HS-5 (cell line): ENCODE measurements at regions not wholly inside any gene's neighbourhood (a gene's known extent, or its start where the extent isn't known, plus 50 kb on each side); places are given as distances from the start of the nearest gene placed in this dataset.

Experiments used
- DNase-seq: peaks from one replicate; pipeline ENCODE4 v3.0.0-alpha.2; 2012; ENCODE audit warnings: low read depth

- DNase-seq = no peak
Observed at GRCh38 chr1:195394567-195394966, 1213.7 kb downstream of the KCNT2 start.

DNA sequence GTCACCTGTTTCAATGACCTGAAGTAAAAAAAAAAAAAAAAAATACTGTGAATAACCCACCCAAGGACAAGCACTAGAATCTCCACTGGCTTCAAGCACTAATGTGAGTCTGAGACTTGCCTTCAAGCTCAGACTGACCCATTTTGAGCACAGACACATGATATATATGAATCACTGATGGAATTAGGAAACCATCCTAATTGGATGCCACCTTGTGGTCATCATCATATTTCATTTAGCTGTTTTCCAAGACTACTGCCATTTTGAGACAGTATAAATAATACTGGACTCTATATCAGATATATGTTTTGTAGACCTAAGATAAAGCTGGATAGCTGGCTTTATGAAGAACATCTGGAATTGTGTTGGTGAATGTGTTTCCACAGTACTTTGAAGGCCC, 1232.0 kb downstream of the KCNT2 start:
- DNase-seq = peak; percentile 8

DNA sequence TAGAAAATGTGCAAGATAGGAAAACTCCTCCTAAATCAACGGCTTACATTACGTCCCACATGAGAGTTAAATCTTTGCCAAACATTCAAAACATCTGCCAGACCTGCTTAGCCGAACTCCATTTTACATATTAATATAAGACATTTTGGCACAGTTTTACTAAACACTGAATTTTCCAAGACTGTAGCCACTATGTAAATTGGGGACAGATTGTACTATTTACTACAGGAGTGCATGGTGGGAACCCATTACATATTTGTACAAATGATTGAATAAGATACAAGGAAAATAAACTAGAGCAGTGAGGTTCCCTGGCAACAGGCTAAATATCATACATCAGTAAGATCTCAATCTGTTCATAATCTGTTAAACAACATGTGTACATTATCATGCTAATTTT, 1234.4 kb downstream of the KCNT2 start:
- DNase-seq = no peak

DNA sequence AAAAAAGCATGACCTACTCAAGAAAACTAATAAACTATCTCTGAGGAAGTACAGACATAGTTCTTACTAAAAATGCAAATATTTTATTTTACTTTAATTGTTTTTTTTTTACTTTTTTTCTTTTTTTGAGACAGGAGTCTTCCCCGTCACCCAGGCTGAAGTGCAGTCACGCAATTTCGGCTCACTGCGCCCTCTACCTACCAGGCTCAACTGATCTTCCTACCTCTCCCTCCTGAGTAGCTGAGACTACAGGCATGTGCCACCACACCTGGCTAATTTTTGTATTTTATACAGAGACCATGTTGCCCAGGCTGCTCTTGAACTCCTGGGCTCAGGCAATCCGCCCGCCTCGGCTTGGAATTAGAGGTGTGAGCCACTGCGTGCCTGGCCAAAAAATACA, 1263.1 kb downstream of the KCNT2 start:
- no peak for DNase-seq

- DNase-seq = no peak
Observed at GRCh38 chr1:195337646-195338045, 1270.6 kb downstream of the KCNT2 start.

GRCh38 chr1:195336812-195337211, 1271.4 kb downstream of the KCNT2 start:
- DNase-seq = no peak

DNA sequence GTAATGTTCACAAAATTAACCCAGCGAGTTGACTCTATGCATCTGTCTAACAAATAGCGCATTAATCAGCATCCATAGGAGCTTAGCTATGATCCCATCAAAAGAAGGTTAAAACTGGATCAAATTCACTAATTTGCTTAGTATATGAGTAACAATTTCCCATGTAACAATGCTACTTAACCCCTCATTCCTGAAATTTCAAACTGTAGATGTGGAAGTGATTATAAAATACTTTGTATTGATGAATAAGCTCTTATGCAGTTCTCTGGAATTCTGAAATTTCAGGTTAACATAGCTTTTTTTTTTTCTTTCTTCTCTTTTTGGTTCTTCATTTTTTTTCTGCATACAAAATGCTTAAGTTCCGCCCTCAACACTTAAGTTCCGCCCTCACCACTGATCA, 1272.7 kb downstream of the KCNT2 start:
- DNase-seq = peak; percentile 60

DNA sequence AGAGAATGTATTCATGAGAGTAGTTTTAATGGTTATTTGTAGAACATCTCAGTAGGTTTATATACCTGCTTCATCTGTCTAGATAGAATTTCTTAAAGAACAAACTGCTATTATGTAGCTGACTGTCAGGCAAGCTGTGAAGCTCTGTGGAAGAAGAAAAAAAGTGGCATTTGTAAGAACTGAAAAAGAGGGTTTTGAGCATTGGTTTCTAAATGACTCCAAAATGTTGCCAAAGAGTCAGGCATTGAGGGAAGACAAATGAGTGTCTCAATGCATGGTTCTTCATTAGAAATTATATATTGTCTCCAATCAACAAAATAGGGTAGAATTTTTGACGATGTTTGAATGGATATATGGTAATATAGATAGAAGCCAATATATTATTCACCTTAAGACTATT, 1276.1 kb downstream of the KCNT2 start:
- DNase-seq = no peak

GRCh38 chr1:195328681-195329080, 1279.6 kb downstream of the KCNT2 start:
- DNase-seq = no peak

DNA sequence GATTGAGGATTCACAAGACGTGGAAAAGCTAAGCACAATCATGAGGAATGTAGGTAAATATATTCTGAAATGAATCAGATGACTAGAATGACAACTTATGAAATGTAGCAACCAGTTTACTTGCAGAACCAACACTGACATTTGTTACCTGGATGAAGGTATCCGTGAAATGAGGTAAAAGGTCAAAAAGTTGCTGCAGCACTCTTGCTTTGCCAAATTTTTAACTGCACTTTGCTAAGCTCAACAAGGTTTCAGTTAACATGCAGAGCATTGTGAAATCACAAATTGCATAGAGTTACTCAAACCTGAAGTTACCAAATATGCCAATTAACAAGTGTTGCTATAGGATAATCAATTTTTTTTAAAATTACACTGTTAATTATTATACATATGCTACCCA, 1280.1 kb downstream of the KCNT2 start:
- DNase-seq = no peak

DNA sequence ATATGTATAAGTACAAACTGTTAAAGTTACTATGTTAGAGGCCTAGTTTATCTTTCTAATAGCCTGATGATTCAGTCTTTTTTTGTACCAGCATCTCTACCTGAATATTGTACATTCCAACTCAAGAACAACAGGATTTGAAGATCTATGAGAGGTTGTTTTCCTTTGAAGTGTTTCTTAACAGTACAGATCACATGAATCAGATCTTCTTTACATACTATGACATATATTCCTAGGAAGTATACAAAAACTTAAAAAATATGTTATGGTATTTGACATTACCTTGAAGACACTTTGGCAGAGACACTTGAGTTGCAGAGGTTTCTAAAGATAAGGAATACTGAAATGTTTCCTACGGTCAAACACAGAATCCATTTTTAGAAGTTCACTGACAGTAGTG, 1280.9 kb downstream of the KCNT2 start:
- no peak for DNase-seq

DNA sequence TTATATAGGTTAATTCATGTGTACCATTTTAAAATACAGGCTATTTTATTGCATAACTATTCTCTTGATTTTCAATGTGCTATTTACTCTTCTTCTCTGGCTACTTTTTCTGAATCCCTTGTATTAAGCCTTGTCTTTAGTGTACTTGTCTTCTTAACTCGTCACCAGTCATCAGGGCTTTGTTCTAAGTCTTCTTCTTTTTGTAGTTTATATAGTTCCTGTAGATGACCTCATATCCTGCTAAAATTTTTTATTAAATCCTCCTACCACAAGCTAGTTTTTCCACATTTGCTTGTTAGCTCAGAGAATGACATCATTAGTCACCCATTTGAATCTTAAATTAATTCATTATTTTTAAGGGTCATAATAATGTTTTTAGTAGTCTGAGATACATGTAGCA, 1281.9 kb downstream of the KCNT2 start:
- no peak for DNase-seq

GRCh38 chr1:195325181-195325580, 1283.1 kb downstream of the KCNT2 start:
- no peak for DNase-seq

- DNase-seq = no peak
Observed at GRCh38 chr1:195306281-195306680, 1302.0 kb downstream of the KCNT2 start.

DNA sequence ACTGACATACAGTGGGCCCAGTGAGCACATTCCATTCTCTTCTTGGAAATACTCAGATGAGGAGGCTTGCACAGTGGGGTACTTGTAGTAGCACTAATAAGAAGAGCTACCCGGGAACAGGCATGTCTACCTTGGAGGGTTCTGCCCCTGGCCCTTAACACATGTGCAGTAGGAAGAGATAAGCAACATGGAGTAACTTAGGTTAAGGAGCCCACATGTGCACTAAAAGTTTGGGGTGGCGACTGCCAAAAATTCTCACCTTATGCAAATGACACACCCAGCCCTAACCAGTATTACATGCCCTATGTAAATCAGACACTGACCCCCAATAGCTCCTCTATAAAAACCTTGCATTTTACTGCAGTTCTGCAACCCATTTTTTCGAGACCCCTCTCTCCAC, 1313.3 kb downstream of the KCNT2 start:
- no peak for DNase-seq

DNA sequence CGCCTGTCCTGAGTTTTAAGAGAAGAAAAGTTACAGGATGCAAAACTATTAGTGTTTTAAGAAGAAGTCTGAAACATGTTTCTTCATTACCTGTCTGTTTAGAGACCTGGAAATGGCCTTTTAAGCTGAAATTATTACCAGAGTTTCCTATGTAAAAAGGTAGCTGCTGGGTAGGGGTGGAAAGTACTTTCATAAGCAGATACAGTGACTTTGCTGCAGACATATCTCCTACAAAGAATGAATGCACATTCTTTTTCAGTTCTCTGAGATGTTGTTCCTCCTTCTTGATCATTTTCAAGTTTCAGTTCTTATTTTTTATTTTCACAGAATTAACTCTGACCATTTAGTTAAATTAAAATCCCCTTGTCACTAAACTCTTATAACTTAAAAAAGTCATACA, 1329.6 kb downstream of the KCNT2 start:
- no peak for DNase-seq

- DNase-seq = no peak
Observed at GRCh38 chr1:195275710-195276109, 1332.5 kb downstream of the KCNT2 start.

- DNase-seq = no peak
Observed at GRCh38 chr1:195251900-195252299, 1356.3 kb downstream of the KCNT2 start.

GRCh38 chr1:195243492-195243891, 1364.7 kb downstream of the KCNT2 start:
- DNase-seq = no peak

GRCh38 chr1:195241066-195241465, 1367.2 kb downstream of the KCNT2 start:
- no peak for DNase-seq

- DNase-seq = no peak
Observed at GRCh38 chr1:195238313-195238712, 1369.9 kb downstream of the KCNT2 start.

DNA sequence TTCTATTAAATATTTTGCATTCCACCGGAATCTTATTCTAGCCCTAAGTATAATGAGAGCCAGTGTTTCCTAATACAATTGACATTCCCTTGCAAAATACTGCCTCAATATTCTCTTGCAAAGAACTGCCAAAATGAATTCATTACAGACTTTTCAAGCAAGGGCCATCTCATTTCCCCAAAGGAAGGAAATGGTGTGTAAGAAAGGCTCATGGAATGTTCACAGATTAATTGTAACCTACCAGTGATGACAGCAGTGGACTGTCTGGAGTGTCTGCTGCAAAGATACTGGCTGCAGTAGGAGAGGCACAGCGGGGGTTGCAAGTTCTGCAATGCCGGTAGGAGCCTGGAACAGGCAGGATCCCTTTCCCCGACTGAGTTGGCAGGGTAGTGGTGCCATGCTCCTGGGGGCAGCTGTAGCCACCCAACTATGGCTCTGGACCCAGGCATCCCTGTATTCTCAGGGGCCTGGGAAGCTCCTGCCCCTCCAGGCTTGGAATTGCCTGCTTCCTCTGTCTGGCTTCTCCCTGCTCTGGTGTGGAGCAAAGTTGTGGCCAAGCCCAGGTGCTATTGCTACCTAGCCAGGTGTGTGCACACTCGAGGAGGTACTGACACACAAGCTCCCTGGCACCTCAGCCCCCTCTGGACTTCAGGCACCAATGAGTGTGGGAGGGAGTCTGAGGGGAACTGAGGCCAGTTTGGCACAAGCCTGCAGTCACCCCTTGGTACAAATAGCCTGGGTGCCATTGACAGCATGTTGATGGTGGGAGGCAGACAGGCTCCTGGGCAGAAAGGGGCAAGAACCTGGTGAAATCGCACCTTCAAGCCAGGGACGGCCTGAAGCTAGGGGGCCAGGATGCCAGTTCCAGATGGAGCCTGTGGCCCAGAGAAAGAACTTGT, 1371.0 kb downstream of the KCNT2 start:
- no peak for DNase-seq

- no peak for DNase-seq
Observed at GRCh38 chr1:195218428-195219212, 1389.6 kb downstream of the KCNT2 start.
